ENCODE measurements at regions not wholly inside any gene's neighbourhood (a gene's known extent, or its start where the extent isn't known, plus 50 kb on each side); places are given as distances from the start of the nearest gene placed in this dataset.

GRCh38 chr9:129373361-129373760, 195.3 kb upstream of the IER5L start:
- Mint-ChIP-seq H3K27me3 (ENCODE audit: low read depth) (no peaks in the 10 kb centered on the region), H3K36me3 (ENCODE audit: low read depth) (peaks cover 6% of the 10 kb centered on the region), H3K4me1 (peaks cover 6% of the 10 kb centered on the region), H3K9me3 (peaks cover 7% of the 10 kb centered on the region), H3K27ac (ENCODE audit: unreplicated experiment) (no peak overlapping the region), H3K4me3 (no peak overlapping the region)
- DNase-seq (ENCODE audit: low read depth, low spot score) = no peak
- TF ChIP-seq CTCF (conservative IDR thresholded peaks at IDR 0.05) = no peak

GRCh38 chr9:129370770-129371169, 192.7 kb upstream of the IER5L start:
- no peak for DNase-seq (ENCODE audit: low read depth, low spot score)
- H3K27ac Mint-ChIP-seq (ENCODE audit: unreplicated experiment) = no peak overlapping the region
- no peak overlapping the region for H3K4me3 Mint-ChIP-seq
- peaks cover 7% of the 10 kb centered on the region for H3K9me3 Mint-ChIP-seq
- H3K27me3 Mint-ChIP-seq (ENCODE audit: low read depth) = no peaks in the 10 kb centered on the region
- no peaks in the 10 kb centered on the region for H3K4me1 Mint-ChIP-seq
- peaks cover 6% of the 10 kb centered on the region for H3K36me3 Mint-ChIP-seq (ENCODE audit: low read depth)
- no peak for TF ChIP-seq CTCF (conservative IDR thresholded peaks at IDR 0.05)

GRCh38 chr9:129368444-129368978, 190.4 kb upstream of the IER5L start:
- peaks cover 6% of the 10 kb centered on the region for H3K36me3 Mint-ChIP-seq (ENCODE audit: low read depth)
- no peaks in the 10 kb centered on the region for H3K27me3 Mint-ChIP-seq (ENCODE audit: low read depth)
- no peak overlapping the region for H3K27ac Mint-ChIP-seq (ENCODE audit: unreplicated experiment)
- no peak for DNase-seq (ENCODE audit: low read depth, low spot score)
- H3K9me3 Mint-ChIP-seq = peaks cover 7% of the 10 kb centered on the region
- peaks cover 3% of the 10 kb centered on the region for H3K4me1 Mint-ChIP-seq
- no peak for TF ChIP-seq CTCF (conservative IDR thresholded peaks at IDR 0.05)
- H3K4me3 Mint-ChIP-seq = no peak overlapping the region

GRCh38 chr9:129367287-129367686, 189.2 kb upstream of the IER5L start:
- no peak overlapping the region for H3K4me3 Mint-ChIP-seq
- no peak for TF ChIP-seq CTCF (conservative IDR thresholded peaks at IDR 0.05)
- H3K36me3 Mint-ChIP-seq (ENCODE audit: low read depth) = peaks cover 6% of the 10 kb centered on the region
- no peak overlapping the region for H3K27ac Mint-ChIP-seq (ENCODE audit: unreplicated experiment)
- peaks cover 7% of the 10 kb centered on the region for H3K9me3 Mint-ChIP-seq
- peaks cover 6% of the 10 kb centered on the region for H3K4me1 Mint-ChIP-seq
- no peak for DNase-seq (ENCODE audit: low read depth, low spot score)
- no peaks in the 10 kb centered on the region for H3K27me3 Mint-ChIP-seq (ENCODE audit: low read depth)

GRCh38 chr9:129365196-129365595, 187.1 kb upstream of the IER5L start:
- no peak for TF ChIP-seq CTCF (conservative IDR thresholded peaks at IDR 0.05)
- peaks cover 3% of the 10 kb centered on the region for H3K9me3 Mint-ChIP-seq
- no peak overlapping the region for H3K4me3 Mint-ChIP-seq
- H3K27me3 Mint-ChIP-seq (ENCODE audit: low read depth) = no peaks in the 10 kb centered on the region
- peaks cover 3% of the 10 kb centered on the region for H3K36me3 Mint-ChIP-seq (ENCODE audit: low read depth)
- no peak for DNase-seq (ENCODE audit: low read depth, low spot score)
- no peak overlapping the region for H3K27ac Mint-ChIP-seq (ENCODE audit: unreplicated experiment)
- H3K4me1 Mint-ChIP-seq = peaks cover 16% of the 10 kb centered on the region
